HG03439 (cell line): ENCODE measurements at regions not wholly inside any gene's neighbourhood (a gene's known extent, or its start where the extent isn't known, plus 50 kb on each side); places are given as distances from the start of the nearest gene placed in this dataset.
"Not testable (repeated sequence)": the region's sequence is repeated elsewhere in the genome, so short reads cannot be mapped to it uniquely, and the experiment has no call there.

Experiments used
- ATAC-seq: cut with Tn5 transposase; IDR thresholded peaks from one replicate; pipeline ENCODE4 v1.9.1; 2021; ENCODE audit warnings: mild to moderate bottlenecking, moderate library complexity; ENCODE audit not compliant: unreplicated experiment

DNA sequence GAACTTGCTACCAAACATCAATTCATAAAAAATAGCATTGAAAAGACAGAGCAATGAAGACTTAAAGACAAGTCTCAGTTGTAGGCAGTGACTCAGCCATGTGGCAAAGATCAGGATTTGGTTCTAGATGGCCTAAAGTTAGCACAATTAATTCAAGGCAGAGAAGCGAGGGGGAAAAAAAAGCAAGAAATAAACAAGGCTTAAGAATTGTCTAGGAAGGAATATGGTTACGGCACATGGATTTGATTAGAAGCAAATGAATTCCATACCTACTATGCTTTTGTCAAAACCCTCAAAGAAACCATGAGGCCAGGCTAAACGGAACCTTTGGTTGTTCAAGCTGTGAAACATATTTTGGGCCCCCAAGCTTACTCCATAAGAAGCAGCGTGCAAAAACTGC lies 362.2 kb upstream of the KCNH7 start:
- ATAC-seq: no peak

DNA sequence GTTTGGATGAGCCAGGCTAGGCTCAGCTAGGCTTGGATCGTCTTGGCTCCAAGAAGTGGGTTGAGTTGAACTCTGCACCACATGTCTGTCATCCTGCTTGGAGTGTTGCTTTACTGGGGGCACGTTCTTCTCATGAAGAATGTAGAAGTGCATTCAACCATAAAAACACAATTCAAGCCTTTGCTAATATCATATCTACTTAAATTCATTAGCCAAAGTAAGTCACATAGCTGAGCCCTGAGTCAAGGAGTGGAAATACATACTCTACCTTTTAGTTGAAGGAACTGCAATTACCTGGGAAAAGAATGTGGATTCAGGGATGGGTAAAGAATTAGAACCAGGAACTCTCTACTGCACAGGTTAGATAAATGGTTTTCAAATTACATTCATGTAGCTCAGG lies 360.4 kb upstream of the KCNH7 start:
- ATAC-seq: no peak

DNA sequence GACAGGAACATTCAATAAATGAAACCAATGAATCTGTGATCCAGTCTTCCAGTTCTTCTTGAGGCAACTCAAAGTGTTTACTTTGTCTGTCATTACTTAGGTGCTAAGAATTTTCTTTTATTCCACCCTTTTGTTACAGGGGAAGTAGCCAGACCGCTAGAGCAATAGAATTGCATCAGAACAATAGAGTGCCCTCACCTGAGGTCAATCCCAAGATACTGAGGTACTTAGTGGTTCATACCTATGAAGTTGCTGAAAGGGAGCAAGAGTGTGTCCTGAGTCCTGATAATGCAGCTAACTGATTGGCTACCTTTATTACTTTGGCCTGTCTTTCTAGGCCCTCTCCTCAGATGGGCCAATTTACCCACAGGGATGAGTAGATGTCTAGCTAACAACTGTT lies 359.4 kb upstream of the KCNH7 start:
- no peak for ATAC-seq

DNA sequence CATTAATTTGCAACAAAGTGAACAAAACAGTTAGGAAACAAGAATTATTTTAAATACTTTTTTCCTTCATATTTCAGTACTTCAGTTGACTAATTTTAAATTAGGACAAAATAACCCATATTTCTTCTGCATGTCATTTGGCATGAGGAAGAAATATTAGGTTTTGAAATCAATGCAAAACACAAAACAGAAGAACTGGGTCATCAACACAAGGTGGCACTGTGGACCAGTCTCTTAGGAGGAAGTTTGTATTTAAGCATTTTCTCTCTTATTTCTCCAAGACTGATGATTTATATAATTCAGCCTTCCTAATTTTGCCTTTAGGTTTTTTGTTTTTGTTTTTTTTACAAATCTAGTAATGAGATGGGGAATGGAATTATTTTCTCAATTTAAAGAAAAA lies 352.8 kb upstream of the KCNH7 start:
- no peak for ATAC-seq

DNA sequence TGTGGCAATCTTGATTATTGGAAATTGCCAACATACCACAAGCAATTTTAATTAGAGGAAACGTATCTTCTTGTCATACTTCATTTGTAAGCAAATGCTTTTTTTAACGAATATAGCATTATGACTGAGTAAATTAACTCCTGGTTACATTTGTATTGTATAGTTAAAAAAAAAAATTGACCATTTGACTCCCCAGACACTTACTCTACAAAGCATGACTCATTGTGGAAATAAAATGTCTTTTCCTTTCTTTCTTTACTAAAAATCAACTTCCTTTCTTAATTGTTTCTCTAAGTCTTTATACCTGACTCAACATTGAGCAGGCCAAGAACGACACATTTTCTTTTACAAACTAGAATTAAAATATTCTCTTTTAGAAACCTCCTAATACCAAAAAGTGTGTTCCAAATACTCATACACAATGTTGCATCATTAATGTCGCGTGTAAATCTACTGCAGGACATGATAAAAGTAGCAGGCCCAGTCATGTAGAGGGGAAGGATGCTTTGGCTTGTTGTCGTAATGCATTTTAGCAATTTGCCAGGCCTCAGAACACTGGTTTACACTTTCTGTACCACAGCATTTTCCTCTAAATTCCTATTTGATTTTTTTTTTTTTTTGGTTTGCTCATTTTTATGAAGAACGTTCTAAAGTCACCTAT lies 349.6 kb upstream of the KCNH7 start:
- no peak for ATAC-seq

DNA sequence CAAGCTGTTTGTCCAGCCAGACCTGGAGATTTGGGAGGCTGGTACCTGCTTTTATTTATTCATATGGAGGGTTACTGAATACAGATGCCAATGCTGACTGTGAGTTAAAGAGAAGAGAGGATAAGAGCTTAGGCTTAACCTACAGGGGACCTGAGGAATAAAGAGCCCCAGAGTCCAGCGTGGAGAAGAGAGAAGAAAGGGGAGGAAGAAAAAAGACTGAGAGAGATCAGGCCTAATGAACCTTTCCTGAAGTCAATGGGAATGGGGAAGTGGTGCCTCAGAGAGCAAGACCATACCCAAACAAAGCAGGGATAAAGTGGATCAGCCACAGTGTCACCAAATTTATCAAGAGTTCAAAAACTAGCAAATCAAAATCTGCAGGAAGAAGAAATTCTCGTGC lies 348.6 kb upstream of the KCNH7 start:
- ATAC-seq: no peak

DNA sequence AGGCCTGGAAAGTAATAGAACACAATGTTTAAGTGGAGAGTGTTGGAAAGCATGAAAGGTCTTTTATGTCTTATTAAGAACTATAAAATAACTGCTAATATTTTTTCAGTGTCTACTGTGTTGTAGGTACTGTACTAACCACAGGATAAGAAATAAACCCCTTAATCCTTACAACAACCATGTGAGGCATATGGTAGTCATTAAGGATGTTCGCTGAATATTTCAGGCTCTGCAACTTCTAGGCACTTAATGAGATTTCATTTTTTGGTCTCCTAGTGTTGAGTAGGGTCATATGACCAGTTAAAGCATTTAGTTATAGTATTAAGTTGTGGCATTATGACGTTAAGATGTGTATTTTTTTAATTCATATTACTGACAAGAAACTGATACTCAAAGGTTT lies 346.6 kb upstream of the KCNH7 start:
- no peak for ATAC-seq

DNA sequence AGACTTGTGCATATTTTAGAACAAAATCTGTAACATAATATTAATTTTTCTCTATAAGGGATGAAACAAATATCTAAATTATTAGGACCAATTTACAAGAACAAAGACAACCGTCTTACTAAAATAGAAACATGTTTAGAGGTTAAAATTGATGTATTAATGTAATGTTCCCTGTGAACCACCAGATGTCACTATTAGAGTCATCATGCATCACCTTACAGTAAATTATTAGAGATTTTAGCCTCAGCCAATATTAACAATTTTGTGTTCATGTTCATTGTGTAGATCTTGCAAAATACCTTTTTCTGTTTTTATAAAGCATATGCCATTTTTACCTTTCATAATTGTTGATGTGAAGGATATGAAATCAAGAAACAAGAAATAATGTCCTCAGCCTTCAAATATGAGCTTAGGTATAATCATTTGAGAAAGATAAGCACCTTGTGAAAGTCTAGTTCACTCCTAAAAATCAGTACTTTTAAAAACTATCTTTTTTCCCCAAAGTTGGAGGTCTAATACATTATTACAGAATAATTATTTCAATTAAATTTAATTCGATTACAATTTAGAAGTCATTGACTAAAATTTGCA lies 344.3 kb upstream of the KCNH7 start:
- ATAC-seq: no peak

DNA sequence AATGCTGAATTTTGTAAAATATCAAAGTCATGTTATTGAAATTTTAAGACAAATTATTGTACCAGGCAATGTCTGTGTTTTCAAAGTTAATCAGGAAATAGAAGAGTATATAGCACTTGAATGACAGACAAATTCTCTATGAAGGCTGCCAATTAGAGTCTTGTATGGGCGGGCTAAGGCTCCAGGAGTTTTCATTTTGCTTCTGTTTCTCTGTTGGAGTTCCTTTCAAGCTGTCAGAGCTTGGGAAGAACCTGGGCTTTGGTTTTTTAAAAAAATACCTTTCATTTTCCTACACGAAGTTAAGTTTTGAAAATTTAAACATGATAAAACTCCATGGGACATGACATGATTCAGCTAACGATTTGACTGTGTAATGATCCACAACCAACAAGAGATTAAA lies 339.0 kb upstream of the KCNH7 start:
- ATAC-seq: no peak

DNA sequence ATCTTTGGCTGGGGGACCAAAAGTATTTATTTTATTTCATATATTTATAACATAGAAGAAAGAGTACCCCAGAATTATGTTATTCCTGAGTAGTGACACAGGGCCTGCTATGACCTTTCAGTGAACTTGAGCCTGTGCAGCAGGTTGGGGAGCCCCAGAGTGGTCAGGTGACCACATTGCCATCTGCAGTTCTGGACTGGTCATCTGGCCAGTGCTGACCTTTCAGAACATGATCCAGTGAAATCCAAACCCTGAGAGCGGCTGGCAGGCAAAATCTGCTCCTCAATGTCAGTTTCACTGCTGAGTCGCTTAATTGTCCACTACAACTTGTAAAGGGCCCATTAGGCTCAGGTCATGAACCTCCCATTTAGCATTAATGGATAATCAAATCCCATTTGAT lies 336.7 kb upstream of the KCNH7 start:
- no peak for ATAC-seq

DNA sequence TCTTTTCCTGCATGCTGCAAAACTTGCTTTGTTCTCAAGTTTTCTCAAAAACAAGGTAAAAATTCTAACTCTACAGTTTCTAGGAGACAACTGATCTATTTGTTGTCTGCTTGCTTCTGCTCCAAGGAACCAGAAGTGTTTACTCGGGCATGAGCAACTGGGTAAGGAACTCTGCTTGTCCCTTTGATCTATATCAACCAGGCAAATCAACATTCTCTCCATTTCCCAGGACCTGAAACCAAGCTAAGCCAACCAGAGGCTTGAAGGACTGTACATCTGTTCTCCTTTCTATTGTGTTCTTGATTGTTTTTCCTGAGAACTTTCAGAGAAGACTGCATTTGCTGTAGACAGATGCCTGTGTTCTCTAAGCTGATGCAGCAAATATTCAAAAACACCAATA lies 335.0 kb upstream of the KCNH7 start:
- ATAC-seq: no peak

DNA sequence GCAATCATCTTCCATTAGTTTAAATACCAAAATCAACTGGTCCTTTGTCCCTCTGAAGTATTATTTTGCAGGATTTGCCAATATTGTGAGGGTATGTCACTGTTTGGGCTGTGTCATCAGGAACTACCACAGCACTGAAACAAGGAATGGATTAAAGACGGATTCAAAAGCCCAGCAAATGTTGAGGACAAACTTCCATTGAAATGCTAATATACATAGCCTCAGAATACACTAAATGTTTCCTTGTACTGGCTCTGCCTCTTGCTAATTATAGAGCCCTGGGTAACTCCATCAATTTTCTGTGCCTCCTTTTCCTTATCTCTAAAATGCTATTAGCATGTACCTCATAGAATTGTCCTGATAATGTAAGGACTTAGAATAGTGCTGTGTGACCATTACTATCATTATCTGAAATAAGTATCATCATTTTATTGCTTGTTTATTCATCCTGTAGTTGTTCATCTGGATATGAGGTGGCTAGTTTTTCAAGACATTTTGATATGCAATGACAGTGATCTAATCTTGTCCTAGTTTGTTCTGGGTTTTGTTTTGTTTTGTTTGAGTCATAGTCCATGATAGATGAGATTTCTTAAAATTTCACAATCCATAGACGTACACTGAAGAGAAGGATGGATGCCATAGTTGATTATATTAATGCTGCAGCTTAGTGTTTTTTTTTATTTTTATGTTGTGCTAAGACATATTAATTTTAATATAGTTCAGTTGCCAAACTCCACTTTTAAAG lies 333.4 kb upstream of the KCNH7 start:
- no peak for ATAC-seq

DNA sequence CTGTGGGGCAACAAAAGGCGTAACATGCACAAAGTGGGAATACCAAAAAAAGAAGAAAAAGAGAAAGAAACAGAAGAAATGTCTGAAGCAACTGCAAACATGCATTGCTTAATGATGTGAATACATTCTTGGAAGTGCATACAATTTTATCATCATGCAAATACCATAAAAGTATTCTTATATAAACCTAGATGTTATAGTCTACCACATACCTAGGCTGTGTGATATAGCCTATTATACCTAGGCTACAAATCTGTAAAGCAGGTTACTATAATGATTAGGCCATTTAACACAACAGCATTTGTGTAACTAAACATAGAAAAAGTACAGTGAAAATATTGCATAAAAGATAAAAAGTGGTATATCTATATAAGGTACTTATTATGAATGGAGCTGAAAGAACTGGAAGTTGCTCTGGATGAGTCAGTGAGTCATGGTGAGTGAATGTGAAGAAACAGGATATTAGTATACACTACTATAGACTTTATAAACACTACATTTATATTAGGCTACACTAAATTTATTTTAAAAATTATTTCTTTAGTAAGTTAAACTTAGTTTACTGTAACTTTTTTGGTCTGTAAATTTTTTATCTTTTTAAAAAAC lies 319.4 kb upstream of the KCNH7 start:
- ATAC-seq: no peak

DNA sequence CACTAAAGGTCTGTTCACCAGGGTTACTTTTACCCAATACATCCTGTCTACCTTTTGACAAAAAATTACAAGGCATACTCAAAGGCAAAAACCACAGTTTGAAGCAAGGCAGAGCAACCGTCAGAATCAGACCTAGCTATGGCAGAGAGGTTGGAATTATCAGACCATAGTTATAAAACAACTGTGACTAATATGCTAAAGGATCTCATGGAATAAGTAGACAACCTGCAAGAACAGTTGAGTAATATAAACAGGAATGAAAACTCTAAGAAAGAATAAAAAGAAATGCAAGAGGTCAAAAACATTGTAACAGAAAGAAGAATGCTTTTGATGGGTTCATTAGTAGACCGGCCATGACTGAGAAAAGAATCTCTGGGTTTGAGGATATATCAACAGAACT lies 318.8 kb upstream of the KCNH7 start:
- ATAC-seq: no peak

DNA sequence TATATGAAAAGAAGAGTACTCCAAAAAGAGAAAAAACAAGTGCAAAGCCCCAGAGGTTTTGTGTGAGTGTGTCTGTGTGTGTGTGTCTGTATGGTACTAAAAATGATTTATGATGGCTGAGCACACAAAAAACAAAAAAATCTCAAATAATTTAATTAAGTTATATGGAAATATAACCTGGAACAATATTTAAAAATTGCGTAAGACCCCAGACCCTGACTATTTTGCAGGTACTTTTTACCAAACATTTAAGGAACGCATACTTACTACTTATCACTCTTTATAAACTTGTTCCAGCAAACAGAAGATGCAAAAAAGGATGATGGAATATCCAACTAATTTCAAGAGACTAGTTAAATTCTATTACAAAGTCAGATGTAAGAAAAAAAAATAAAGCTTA lies 317.4 kb upstream of the KCNH7 start:
- no peak for ATAC-seq

DNA sequence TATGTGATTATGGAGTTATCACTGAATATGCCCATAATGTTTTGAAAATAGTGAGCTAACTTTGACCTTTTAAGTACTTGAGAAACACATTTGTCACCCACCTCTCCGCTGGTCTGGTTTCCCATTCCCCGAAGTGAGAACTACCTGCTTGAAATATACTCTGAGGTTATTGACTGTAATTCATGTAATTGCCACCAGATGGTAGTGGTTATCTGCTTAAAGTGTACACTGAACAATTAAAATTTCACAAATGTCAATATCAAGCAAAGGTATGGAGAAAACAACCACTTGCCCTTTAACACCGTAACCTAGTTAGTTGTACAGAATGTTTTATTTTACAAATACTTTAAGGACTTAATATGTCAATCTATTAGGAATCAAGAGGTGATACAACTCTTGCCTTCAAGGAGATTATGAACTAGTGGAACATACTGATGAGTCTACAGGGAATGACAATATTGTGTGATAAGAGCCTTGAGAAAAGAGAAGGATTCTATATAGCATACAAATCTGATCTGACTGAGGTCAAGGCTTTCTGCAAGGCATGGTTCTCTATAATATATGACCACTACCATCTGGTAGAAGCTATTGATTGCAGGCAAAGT lies 316.8 kb upstream of the KCNH7 start:
- ATAC-seq: peak; percentile 83

DNA sequence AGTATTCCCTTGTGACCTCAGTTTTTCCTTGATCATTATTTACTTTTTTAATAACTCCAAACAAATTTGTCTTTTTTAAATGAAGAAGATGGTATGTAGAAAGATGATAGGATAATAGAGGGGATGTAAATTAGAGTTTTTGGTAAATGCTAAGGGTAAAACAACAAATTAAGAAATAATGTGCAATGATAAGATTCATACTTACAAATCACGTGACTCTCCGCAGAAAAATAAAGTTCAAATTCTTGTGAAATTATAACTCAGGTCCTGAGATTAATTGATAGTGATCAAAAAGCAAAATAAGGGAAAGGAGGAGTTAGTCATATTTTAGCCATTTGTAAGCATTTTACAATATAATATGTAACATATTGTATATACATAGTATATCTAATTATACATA lies 304.1 kb upstream of the KCNH7 start:
- no peak for ATAC-seq

DNA sequence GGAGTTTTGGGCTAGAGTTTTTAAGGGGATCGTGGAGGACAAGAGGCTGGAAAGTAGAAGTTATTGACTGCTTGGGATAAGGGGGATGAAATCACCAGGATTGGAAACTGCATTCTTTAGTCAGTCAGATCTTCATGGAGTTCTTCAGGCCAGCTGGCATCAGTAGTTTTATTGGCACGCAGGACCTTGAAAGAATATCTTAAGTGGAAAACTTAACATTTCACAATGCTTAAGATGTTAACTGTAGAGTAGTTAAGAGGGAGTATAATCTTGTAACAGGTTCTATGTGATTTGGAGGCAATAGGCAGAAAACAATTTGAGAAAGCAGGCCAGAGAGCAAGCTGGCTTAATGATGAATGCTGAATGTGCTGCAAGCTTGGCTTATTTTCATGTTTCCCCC lies 300.4 kb upstream of the KCNH7 start:
- ATAC-seq: no peak

DNA sequence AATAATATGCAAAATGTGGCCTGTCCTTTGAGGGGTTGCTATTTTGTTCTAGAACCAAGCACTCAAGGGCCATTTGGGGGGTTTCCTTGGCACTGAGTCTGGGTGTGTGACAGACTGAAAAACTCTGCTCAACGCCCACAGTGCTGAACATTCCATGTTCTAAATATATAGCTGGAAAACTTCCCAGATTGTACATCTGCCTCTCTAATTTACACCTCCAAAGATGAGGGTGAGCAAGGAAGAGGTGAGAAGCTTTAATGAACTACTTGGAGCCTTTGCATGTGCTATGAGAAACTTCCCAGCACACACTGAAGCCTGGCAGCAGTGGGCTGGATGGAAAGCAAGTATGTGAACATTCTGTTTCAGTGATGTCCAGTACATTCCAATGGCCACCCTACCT lies 296.7 kb upstream of the KCNH7 start:
- ATAC-seq: no peak

DNA sequence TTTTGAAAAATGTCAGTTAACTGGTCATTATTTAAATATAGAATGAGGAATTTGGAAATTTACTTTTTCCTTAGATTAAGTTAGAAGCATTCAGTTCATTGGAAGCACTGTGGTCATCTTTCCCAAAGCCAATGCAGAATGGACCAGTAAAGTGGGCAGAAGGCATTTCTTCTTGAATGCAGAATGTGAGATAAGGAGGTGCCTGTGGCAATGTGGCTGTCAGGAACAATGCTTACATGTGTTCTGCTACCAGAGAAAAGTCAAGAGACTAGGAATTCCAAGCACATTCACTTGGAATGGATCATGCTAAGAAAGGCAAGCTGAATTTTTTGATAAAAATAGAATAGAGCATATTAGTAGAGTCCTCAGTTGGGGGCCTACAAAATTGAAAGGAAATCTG lies 295.0 kb upstream of the KCNH7 start:
- ATAC-seq: no peak

DNA sequence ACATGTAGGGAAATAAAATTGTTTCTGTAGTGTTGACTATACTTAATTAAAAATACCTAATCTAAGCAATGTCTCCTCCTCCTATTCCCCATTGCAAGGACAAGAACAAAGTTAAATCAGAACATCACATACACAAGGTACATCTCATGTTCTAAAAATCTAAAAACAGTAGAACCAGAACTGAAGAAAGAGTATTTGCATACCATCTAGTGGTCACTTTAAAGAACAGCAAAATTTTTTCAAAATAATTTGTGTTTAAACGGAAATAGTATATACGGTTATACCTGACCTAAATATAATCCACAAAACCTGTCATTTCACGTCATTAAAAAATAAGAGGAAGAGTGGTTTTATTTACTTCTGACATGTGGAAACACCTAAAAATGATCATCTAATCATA lies 294.3 kb upstream of the KCNH7 start:
- no peak for ATAC-seq

DNA sequence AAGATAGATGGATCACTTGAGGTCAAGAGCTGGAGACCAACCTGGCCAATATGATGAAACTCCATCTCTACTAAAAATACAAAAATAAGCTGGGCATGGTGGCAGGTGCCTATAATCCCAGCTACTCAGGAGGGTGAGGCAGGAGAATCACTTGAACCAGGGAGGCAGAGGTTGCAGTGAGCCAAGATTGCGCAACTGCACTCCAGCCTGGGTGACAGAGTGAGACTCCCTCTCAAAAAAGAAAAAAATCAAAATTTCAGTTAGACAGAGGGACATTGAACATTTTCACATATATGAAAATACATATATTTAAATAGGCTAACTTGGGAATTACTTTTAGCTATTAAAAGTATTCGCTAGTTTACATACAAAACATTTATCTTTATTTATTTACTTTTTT lies 293.6 kb upstream of the KCNH7 start:
- not testable (repeated sequence) for ATAC-seq
